OCI-LY3 (cell line): ENCODE measurements at regions not wholly inside any gene's neighbourhood (a gene's known extent, or its start where the extent isn't known, plus 50 kb on each side); places are given as distances from the start of the nearest gene placed in this dataset.

Experiments used
- EZH2phosphoT487 ChIP-seq: fragments of 200-600 bp; shearing (Covaris generic); IDR thresholded peaks from 2 replicates; pipeline ENCODE4 v1.6.1; 2018; ENCODE audit warnings: antibody characterized with exemption, mixed run types, low read depth
- TF ChIP-seq, protein P1 (sequence below): fragments of 200-600, 300-600 bp; sonication (generic); IDR thresholded peaks from 2 replicates; pipeline ENCODE4 v1.5.1; 2014; ENCODE audit warnings: antibody characterized with exemption, low read length, low read depth

DNA sequence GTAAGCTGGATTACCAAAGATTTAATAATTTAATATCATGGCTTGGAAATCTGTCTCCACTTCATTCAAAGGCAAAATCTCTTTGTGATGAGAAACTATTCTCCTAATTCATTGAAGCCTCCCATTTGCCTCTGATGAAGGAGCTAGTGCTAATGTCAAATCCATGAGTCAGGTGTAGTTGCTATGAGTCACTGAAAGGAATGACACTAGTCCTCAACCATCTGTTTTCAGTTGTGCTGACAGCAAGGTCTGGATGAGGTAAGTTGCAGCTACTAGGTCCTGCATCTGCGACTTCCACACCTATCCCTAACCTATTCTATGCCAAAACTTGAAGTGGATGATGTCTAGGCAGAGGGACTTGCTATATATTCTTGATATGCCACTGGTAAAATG lies 324.0 kb upstream of the UBE2E3 start:
- TF ChIP-seq, protein P1, sequence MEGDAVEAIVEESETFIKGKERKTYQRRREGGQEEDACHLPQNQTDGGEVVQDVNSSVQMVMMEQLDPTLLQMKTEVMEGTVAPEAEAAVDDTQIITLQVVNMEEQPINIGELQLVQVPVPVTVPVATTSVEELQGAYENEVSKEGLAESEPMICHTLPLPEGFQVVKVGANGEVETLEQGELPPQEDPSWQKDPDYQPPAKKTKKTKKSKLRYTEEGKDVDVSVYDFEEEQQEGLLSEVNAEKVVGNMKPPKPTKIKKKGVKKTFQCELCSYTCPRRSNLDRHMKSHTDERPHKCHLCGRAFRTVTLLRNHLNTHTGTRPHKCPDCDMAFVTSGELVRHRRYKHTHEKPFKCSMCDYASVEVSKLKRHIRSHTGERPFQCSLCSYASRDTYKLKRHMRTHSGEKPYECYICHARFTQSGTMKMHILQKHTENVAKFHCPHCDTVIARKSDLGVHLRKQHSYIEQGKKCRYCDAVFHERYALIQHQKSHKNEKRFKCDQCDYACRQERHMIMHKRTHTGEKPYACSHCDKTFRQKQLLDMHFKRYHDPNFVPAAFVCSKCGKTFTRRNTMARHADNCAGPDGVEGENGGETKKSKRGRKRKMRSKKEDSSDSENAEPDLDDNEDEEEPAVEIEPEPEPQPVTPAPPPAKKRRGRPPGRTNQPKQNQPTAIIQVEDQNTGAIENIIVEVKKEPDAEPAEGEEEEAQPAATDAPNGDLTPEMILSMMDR: no peak
- TF ChIP-seq EZH2phosphoT487: no peak
